IPS-20b (cell line): ENCODE measurements at regions not wholly inside any gene's neighbourhood (a gene's known extent, or its start where the extent isn't known, plus 50 kb on each side); places are given as distances from the start of the nearest gene placed in this dataset.

ENCODE experiments used
- H3K27ac ChIP-seq: one replicate; pipeline ENCODE4 v1.5.1; 2013; ENCODE audit warnings: low read length
- H3K27me3 ChIP-seq: 2 replicates; pipeline ENCODE4 v1.6.1; 2013; ENCODE audit warnings: mild to moderate bottlenecking, low read length, inconsistent platforms; ENCODE audit not compliant: insufficient read depth
- H3K36me3 ChIP-seq: 2 replicates; pipeline ENCODE4 v1.6.1; 2013; ENCODE audit warnings: low read depth, mild to moderate bottlenecking, inconsistent platforms, low read length, moderate library complexity; ENCODE audit not compliant: insufficient read depth
- H3K4me1 ChIP-seq: 2 replicates; pipeline ENCODE4 v1.6.1; 2013; ENCODE audit warnings: mild to moderate bottlenecking, control low read depth, inconsistent platforms, low read length, moderate library complexity; ENCODE audit not compliant: insufficient read depth
- H3K4me3 ChIP-seq: 2 replicates; pipeline ENCODE4 v1.5.1; 2013; ENCODE audit warnings: mild to moderate bottlenecking, low read length, inconsistent platforms
- H3K9ac ChIP-seq: 2 replicates; pipeline ENCODE4 v1.6.1; 2013; ENCODE audit warnings: low read depth, mild to moderate bottlenecking, inconsistent platforms, low read length, moderate library complexity
- H3K9me3 ChIP-seq: 2 replicates; pipeline ENCODE4 v1.6.1; 2013; ENCODE audit warnings: mild to moderate bottlenecking, low read depth, low read length, inconsistent platforms; ENCODE audit not compliant: insufficient read depth

GRCh38 chr13:86870444-86870843, 800.7 kb upstream of the SLITRK5 start:
- Histone ChIP-seq H3K27me3 (no peaks in the 10 kb centered on the region; the same call in 1 of the 2 replicates), H3K36me3 (no peaks in the 10 kb centered on the region), H3K4me1 (no peaks in the 10 kb centered on the region; the same call in 1 of the 2 replicates), H3K9me3 (no peaks in the 10 kb centered on the region), H3K9ac (no peak overlapping the region), H3K27ac (no peak overlapping the region), H3K4me3 (no peak overlapping the region)

DNA sequence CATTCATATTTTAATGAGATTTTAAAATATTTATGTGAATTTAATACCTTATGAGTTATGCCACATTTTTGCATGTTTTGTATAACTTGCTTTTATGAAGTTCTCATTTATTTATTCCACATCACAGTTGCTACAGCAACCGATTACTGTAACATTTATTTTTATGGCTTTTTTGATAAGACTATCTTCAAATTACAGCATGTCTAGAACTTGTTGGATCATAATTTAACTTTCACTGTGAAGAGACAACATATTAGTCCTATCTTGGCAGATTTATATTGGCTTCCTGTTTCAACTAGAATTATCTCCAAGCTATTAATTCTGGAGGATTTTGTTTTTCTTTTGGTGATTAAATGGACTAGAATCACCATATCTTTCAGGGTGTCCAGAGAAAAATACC, 793.7 kb upstream of the SLITRK5 start:
- Histone ChIP-seq H3K9me3 (no peaks in the 10 kb centered on the region), H3K4me1 (peaks cover 7% of the 10 kb centered on the region), H3K27me3 (peaks cover 35% of the 10 kb centered on the region), H3K27ac (no peak overlapping the region), H3K36me3 (no peaks in the 10 kb centered on the region), H3K4me3 (no peak overlapping the region), H3K9ac (no peak overlapping the region)

- Histone ChIP-seq H3K27ac (no peak overlapping the region), H3K9ac (no peak overlapping the region), H3K4me3 (no peak overlapping the region), H3K36me3 (no peaks in the 10 kb centered on the region), H3K27me3 (peaks cover 49% of the 10 kb centered on the region), H3K9me3 (no peaks in the 10 kb centered on the region), H3K4me1 (peaks cover 14% of the 10 kb centered on the region)
These were observed 792.4 kb upstream of the SLITRK5 start for GRCh38 chr13:86878781-86879180.

DNA sequence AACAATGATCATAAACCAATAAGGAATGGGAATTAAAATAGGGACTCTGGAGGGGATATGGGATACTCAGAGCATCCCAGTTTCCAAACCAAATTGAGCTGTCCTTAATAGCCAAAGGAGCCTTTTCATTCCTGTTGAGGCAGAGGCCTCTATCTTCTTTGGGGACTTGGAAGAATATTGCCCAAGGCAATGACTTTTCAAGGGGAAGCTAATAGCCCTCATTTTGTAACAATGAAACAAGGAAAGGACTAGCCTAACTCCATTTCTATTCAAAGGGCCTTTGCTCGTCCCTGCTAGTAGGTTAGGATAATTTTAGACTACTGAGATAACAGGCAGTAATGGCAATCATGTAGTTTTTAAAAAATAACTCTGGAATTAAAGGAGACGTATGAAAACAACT, 789.8 kb upstream of the SLITRK5 start:
- no peak overlapping the region for H3K27ac ChIP-seq
- H3K4me1 ChIP-seq, result peaks cover 14% of the 10 kb centered on the region
- H3K9ac ChIP-seq, result no peak overlapping the region
- H3K36me3 ChIP-seq, result no peaks in the 10 kb centered on the region
- 0 out of 2 replicates have a peak overlapping the region, but pooled peaks have one; percentile 41 for H3K4me3 ChIP-seq
- H3K27me3 ChIP-seq, result peaks cover 55% of the 10 kb centered on the region
- H3K9me3 ChIP-seq, result no peaks in the 10 kb centered on the region

- peak overlapping the region; percentile 41 for H3K4me3 ChIP-seq
- H3K4me1 ChIP-seq, result peaks cover 14% of the 10 kb centered on the region
- H3K9me3 ChIP-seq, result no peaks in the 10 kb centered on the region
- peaks cover 55% of the 10 kb centered on the region for H3K27me3 ChIP-seq
- H3K27ac ChIP-seq, result no peak overlapping the region
- no peak overlapping the region; the same call in 1 of the 2 replicates for H3K9ac ChIP-seq
- H3K36me3 ChIP-seq, result no peaks in the 10 kb centered on the region
These were observed 789.1 kb upstream of the SLITRK5 start for GRCh38 chr13:86882107-86882506.

DNA sequence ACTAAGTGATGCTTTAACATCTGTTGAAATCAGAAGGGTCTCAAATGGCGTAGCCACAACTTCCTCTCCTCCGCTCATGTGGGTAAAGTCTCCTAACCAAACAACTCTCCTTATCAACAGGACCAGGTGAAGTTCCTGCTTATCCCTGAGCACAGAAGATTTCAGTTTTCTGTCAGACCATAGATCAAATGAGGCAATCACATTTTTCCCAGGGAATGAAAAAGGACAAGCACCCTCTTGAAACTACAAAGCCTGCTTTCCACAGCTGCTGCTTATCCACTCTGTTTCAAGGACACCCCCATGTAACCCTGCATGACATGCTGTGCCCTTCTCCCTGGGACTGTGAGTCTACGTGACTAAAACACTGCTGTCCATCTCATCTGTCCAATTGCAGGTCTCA, 788.3 kb upstream of the SLITRK5 start:
- peaks cover 50% of the 10 kb centered on the region for H3K27me3 ChIP-seq
- H3K9me3 ChIP-seq, result no peaks in the 10 kb centered on the region
- H3K9ac ChIP-seq, result no peak overlapping the region; the same call in 1 of the 2 replicates
- H3K4me3 ChIP-seq, result peak overlapping the region; percentile 41; the same call in 1 of the 2 replicates
- H3K4me1 ChIP-seq, result peaks cover 14% of the 10 kb centered on the region
- no peaks in the 10 kb centered on the region for H3K36me3 ChIP-seq
- no peak overlapping the region for H3K27ac ChIP-seq

DNA sequence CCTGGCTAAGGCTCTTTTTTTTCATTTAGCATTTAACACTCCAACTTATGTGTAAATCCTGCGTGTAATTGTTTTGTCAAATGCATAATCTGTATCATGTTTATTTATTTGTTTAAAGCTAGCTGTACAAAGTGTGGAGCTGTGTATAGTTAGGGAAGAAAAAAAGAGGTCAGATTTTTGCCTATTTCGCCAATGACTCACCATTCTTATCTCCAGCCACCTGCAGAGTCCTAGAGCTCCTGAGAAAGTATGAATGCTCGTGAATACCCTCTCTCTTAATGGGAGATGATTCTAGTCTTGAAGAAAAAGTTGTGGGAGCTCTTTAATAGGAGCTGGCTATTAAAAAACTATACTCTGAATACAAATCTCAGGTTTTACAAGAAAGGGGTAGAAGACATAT, 778.8 kb upstream of the SLITRK5 start:
- H3K9ac ChIP-seq, result no peak overlapping the region
- H3K36me3 ChIP-seq, result no peaks in the 10 kb centered on the region
- H3K27ac ChIP-seq, result no peak overlapping the region
- H3K4me3 ChIP-seq, result no peak overlapping the region
- H3K4me1 ChIP-seq, result no peaks in the 10 kb centered on the region
- no peaks in the 10 kb centered on the region for H3K9me3 ChIP-seq
- H3K27me3 ChIP-seq, result no peaks in the 10 kb centered on the region

DNA sequence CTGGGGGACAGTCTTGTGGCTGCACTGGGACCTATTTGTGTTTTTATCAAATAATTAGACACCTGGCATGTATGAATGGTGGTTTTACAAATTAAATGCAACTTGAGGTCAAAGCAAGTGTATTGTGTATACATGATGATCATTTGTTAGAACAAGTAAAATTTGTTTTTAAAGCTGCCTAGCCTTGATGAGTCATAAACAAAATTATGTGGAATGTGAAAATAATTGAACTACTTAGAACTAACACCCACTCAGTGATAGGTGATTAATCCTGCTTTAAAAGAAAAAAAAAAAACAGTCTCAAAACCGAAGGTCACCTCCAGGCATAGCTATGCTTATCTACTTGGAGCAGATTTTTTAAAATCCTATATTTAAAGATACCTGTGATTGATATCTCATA, 770.3 kb upstream of the SLITRK5 start:
- H3K4me3 ChIP-seq, result no peak overlapping the region
- H3K27ac ChIP-seq, result no peak overlapping the region
- peaks cover 2% of the 10 kb centered on the region for H3K4me1 ChIP-seq
- H3K27me3 ChIP-seq, result no peaks in the 10 kb centered on the region
- H3K9me3 ChIP-seq, result no peaks in the 10 kb centered on the region
- no peak overlapping the region for H3K9ac ChIP-seq
- H3K36me3 ChIP-seq, result no peaks in the 10 kb centered on the region

- Histone ChIP-seq H3K4me1 (peaks cover 7% of the 10 kb centered on the region), H3K9ac (no peak overlapping the region), H3K9me3 (no peaks in the 10 kb centered on the region), H3K4me3 (no peak overlapping the region), H3K27ac (no peak overlapping the region), H3K36me3 (no peaks in the 10 kb centered on the region), H3K27me3 (no peaks in the 10 kb centered on the region)
These were observed 764.9 kb upstream of the SLITRK5 start for GRCh38 chr13:86906127-86906874.

- Histone ChIP-seq H3K9me3 (no peaks in the 10 kb centered on the region), H3K27ac (no peak overlapping the region), H3K9ac (no peak overlapping the region), H3K36me3 (no peaks in the 10 kb centered on the region), H3K4me1 (peaks cover 7% of the 10 kb centered on the region), H3K27me3 (no peaks in the 10 kb centered on the region), H3K4me3 (no peak overlapping the region)
These were observed 764.0 kb upstream of the SLITRK5 start for GRCh38 chr13:86907156-86907555.

GRCh38 chr13:86909318-86909717, 761.9 kb upstream of the SLITRK5 start:
- no peaks in the 10 kb centered on the region; the same call in 1 of the 2 replicates for H3K27me3 ChIP-seq
- no peak overlapping the region for H3K9ac ChIP-seq

GRCh38 chr13:86914757-86915156, 756.4 kb upstream of the SLITRK5 start:
- no peak overlapping the region for H3K9ac ChIP-seq
- no peaks in the 10 kb centered on the region for H3K9me3 ChIP-seq
- no peak overlapping the region for H3K4me3 ChIP-seq
- H3K27me3 ChIP-seq, result no peaks in the 10 kb centered on the region; the same call in 1 of the 2 replicates
- no peaks in the 10 kb centered on the region for H3K4me1 ChIP-seq
- H3K36me3 ChIP-seq, result no peaks in the 10 kb centered on the region
- no peak overlapping the region for H3K27ac ChIP-seq

More at GRCh38 chr13:86909318-86909717, 761.9 kb upstream of the SLITRK5 start:
- Histone ChIP-seq H3K27ac (no peak overlapping the region), H3K4me1 (peaks cover 7% of the 10 kb centered on the region), H3K36me3 (no peaks in the 10 kb centered on the region), H3K4me3 (no peak overlapping the region), H3K9me3 (no peaks in the 10 kb centered on the region)
